Liver (tissue), 3 donors: ENCODE measurements at regions not wholly inside any gene's neighbourhood (a gene's known extent, or its start where the extent isn't known, plus 50 kb on each side); places are given as distances from the start of the nearest gene placed in this dataset.

Experiments
- ATF3 ChIP-seq: IDR thresholded peaks from 2 replicates; pipeline ENCODE4 v1.6.1; 2016; ENCODE audit warnings: antibody characterized with exemption
- CTCF ChIP-seq: fragments of 150-350 bp; IDR thresholded peaks from 2 replicates; pipeline ENCODE4 v1.5.1; 2017; ENCODE audit warnings: improper control_type of control experiment, low read depth, low read length; ENCODE audit not compliant: missing input control
- EGR1 ChIP-seq, 2 donors: IDR thresholded peaks; 2 replicates each; pipeline ENCODE4 v1.6.1; 2016 to 2018; ENCODE audit warnings: antibody characterized with exemption in 2 of 2, low read depth in 2 of 2
- GABPA ChIP-seq, 2 donors: IDR thresholded peaks in 1 of 2; conservative IDR thresholded peaks in 1 of 2; 2 replicates each; pipeline ENCODE4 v1.6.1; 2016; ENCODE audit warnings: antibody characterized with exemption in 2 of 2, mild to moderate bottlenecking in 1 of 2, moderate library complexity in 1 of 2
- HNF4A ChIP-seq, 2 donors: conservative IDR thresholded peaks; 2 replicates each; pipeline ENCODE4 v1.6.1; 2016; ENCODE audit warnings: antibody characterized with exemption in 2 of 2, mild to moderate bottlenecking in 2 of 2
- HNF4G ChIP-seq: IDR thresholded peaks from 2 replicates; pipeline ENCODE4 v1.6.1; 2016; ENCODE audit warnings: antibody characterized with exemption
- MAX ChIP-seq: IDR thresholded peaks from 2 replicates; pipeline ENCODE4 v1.6.1; 2016; ENCODE audit warnings: antibody characterized with exemption
- NR2F2 ChIP-seq: IDR thresholded peaks from 2 replicates; pipeline ENCODE4 v1.6.1; 2016; ENCODE audit warnings: antibody characterized with exemption
- RAD21 ChIP-seq, 2 donors: IDR thresholded peaks; 2 replicates each; pipeline ENCODE4 v1.6.1; 2016; ENCODE audit warnings: antibody characterized with exemption in 2 of 2, mild to moderate bottlenecking in 2 of 2
- REST ChIP-seq: IDR thresholded peaks from 2 replicates; pipeline ENCODE4 v1.6.1; 2016; ENCODE audit warnings: antibody characterized with exemption, mild to moderate bottlenecking
- RXRA ChIP-seq, 2 donors: IDR thresholded peaks; 2 replicates each; pipeline ENCODE4 v1.6.1; 2017 to 2018; ENCODE audit warnings: antibody characterized with exemption in 2 of 2, mild to moderate bottlenecking in 1 of 2
- TAF1 ChIP-seq: conservative IDR thresholded peaks from 2 replicates; pipeline ENCODE4 v1.6.1; 2016; ENCODE audit warnings: antibody characterized with exemption, mild to moderate bottlenecking
- YY1 ChIP-seq: IDR thresholded peaks from 2 replicates; pipeline ENCODE4 v1.6.1; 2016; ENCODE audit warnings: antibody characterized with exemption, mild to moderate bottlenecking
- ZBTB33 ChIP-seq: IDR thresholded peaks from 2 replicates; pipeline ENCODE4 v1.6.1; 2016; ENCODE audit warnings: antibody characterized with exemption
- donor health status: healthy.
- donor health status: healthy.

- TF ChIP-seq HNF4G (no peak), CTCF (no peak), TAF1 (no peak), EGR1 (IDR thresholded peaks at IDR 0.05; ENCODE audit: low read depth in 2 of 2) (no peak), REST (no peak), RAD21 (IDR thresholded peaks at IDR 0.05) (no peak), ZBTB33 (no peak), HNF4A (conservative IDR thresholded peaks at IDR 0.05) (no peak), MAX (no peak), YY1 (no peak), RXRA (IDR thresholded peaks at IDR 0.05) (no peak), NR2F2 (no peak), ATF3 (no peak), GABPA (IDR thresholded peaks at IDR 0.05 in 1 of 2, conservative IDR thresholded peaks at IDR 0.05 in 1 of 2) (no peak)
Measured at GRCh38 chr3:186451371-186451770, 89.3 kb upstream of the DGKG start.
